Neural progenitor cell (in vitro differentiated cells): ENCODE measurements at regions not wholly inside any gene's neighbourhood (a gene's known extent, or its start where the extent isn't known, plus 50 kb on each side); places are given as distances from the start of the nearest gene placed in this dataset.

Experiments used
- EZH2 ChIP-seq: fragments of 200-600 bp; sonication (generic); IDR thresholded peaks from 2 replicates; pipeline ENCODE4 v1.6.1; 2017; ENCODE audit warnings: antibody characterized with exemption, mild to moderate bottlenecking, moderate library complexity
- TF ChIP-seq, protein P1 (sequence below): fragments of 200-600 bp; sonication (generic); IDR thresholded peaks from 2 replicates; pipeline ENCODE4 v1.5.1; 2017; ENCODE audit warnings: antibody characterized with exemption, mild to moderate bottlenecking

DNA sequence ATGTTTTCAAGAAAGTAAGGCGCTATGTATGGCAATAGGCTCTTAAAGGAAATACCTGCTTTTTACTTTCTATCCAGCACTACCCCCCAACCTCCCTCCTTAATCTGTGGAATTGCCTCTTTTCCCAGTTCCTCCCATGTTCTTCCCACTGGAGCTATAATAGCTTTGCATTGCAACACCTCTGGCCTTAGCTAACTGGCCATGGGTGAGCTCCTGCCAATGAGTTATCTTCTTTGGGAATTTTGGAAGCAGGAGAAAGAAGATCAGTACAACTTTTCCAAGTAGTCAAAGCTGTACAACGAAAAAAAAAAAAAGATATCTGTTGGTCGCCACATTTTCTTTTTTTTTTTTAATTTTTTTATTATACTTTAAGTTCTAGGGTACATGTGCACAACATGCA lies 398.0 kb downstream of the NPIPA8 start:
- TF ChIP-seq, protein P1, sequence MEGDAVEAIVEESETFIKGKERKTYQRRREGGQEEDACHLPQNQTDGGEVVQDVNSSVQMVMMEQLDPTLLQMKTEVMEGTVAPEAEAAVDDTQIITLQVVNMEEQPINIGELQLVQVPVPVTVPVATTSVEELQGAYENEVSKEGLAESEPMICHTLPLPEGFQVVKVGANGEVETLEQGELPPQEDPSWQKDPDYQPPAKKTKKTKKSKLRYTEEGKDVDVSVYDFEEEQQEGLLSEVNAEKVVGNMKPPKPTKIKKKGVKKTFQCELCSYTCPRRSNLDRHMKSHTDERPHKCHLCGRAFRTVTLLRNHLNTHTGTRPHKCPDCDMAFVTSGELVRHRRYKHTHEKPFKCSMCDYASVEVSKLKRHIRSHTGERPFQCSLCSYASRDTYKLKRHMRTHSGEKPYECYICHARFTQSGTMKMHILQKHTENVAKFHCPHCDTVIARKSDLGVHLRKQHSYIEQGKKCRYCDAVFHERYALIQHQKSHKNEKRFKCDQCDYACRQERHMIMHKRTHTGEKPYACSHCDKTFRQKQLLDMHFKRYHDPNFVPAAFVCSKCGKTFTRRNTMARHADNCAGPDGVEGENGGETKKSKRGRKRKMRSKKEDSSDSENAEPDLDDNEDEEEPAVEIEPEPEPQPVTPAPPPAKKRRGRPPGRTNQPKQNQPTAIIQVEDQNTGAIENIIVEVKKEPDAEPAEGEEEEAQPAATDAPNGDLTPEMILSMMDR = no peak
- no peak for TF ChIP-seq EZH2
